ENCODE measurements at regions not wholly inside any gene's neighbourhood (a gene's known extent, or its start where the extent isn't known, plus 50 kb on each side); places are given as distances from the start of the nearest gene placed in this dataset.
"Not testable (repeated sequence)": the region's sequence is repeated elsewhere in the genome, so short reads cannot be mapped to it uniquely, and the experiment has no call there.

GRCh38 chr15:95676500-95676899, 654.0 kb upstream of the NR2F2 start:
- no peak for DNase-seq

GRCh38 chr15:95679847-95680582, 650.5 kb upstream of the NR2F2 start:
- no peak for DNase-seq

- DNase-seq: no peak
Observed at GRCh38 chr15:95680728-95681127, 649.8 kb upstream of the NR2F2 start.

- no peak for DNase-seq
Observed at GRCh38 chr15:95681836-95682544, 648.5 kb upstream of the NR2F2 start.

GRCh38 chr15:95684126-95684525, 646.4 kb upstream of the NR2F2 start:
- no peak for DNase-seq

- no peak for DNase-seq
Observed at GRCh38 chr15:95684693-95685115, 645.8 kb upstream of the NR2F2 start.

- DNase-seq: no peak
Observed at GRCh38 chr15:95687061-95687460, 643.4 kb upstream of the NR2F2 start.

GRCh38 chr15:95687686-95688085, 642.8 kb upstream of the NR2F2 start:
- no peak for DNase-seq

GRCh38 chr15:95690631-95691340, 639.7 kb upstream of the NR2F2 start:
- no peak for DNase-seq

- no peak for DNase-seq
Observed at GRCh38 chr15:95693917-95694316, 636.6 kb upstream of the NR2F2 start.

- DNase-seq: no peak
Observed at GRCh38 chr15:95698230-95698629, 632.3 kb upstream of the NR2F2 start.

GRCh38 chr15:95698951-95699350, 631.5 kb upstream of the NR2F2 start:
- no peak for DNase-seq

GRCh38 chr15:95699578-95699977, 630.9 kb upstream of the NR2F2 start:
- DNase-seq: no peak

- not testable (repeated sequence) for DNase-seq
Observed at GRCh38 chr15:95700692-95701091, 629.8 kb upstream of the NR2F2 start.

- no peak for DNase-seq
Observed at GRCh38 chr15:95701410-95701809, 629.1 kb upstream of the NR2F2 start.

- DNase-seq: no peak
Observed at GRCh38 chr15:95709959-95710695, 620.4 kb upstream of the NR2F2 start.

GRCh38 chr15:95712785-95713184, 617.7 kb upstream of the NR2F2 start:
- DNase-seq: no peak

- DNase-seq: no peak
Observed at GRCh38 chr15:95713324-95713723, 617.2 kb upstream of the NR2F2 start.

- DNase-seq: no peak
Observed at GRCh38 chr15:95715116-95715903, 615.2 kb upstream of the NR2F2 start.

- no peak for DNase-seq
Observed at GRCh38 chr15:95715906-95716656, 614.4 kb upstream of the NR2F2 start.

GRCh38 chr15:95716708-95717107, 613.8 kb upstream of the NR2F2 start:
- DNase-seq: no peak
